H1 (cell line): ENCODE measurements at regions not wholly inside any gene's neighbourhood (a gene's known extent, or its start where the extent isn't known, plus 50 kb on each side); places are given as distances from the start of the nearest gene placed in this dataset.
"Not testable (repeated sequence)": the region's sequence is repeated elsewhere in the genome, so short reads cannot be mapped to it uniquely, and the experiment has no call there.

ENCODE experiments used
- CTCF ChIA-PET: fragments of 300-600 bp; sonication (Branson Sonifier 250); formaldehyde crosslinking; loops from one replicate; lab custom pipeline; 2021; ENCODE audit not compliant: partially characterized antibody; lab: Charles Lee
- POLR2A ChIA-PET: fragments of 300-600 bp; sonication (Branson Sonifier 250); formaldehyde crosslinking; loops from one replicate; lab custom pipeline; 2021; ENCODE audit warnings: inconsistent platforms; ENCODE audit not compliant: partially characterized antibody; lab: Charles Lee
- DNase-seq, 2 experiments: peaks; one replicate each; pipeline versions ENCODE4 v3.0.0 to v3.0.0-alpha.2; 2010 to 2022; ENCODE audit warnings: low spot score in 2 of 2, low read depth in 1 of 2, mixed read lengths in 1 of 2
- FAIRE-seq: peaks from 2 replicates; lab custom pipeline; 2011; peaks lifted over from hg19 to GRCh38; lab: Jason Lieb, UNC
- H2AFZ ChIP-seq: 2 replicates; pipeline ENCODE4 v1.8.1; 2012; ENCODE audit warnings: low read length, inconsistent platforms
- H2AK5ac ChIP-seq: 2 replicates; pipeline ENCODE4 v1.6.1; 2013; ENCODE audit warnings: low read depth, low read length
- H2BK120ac ChIP-seq: replicated peaks from 2 replicates; pipeline ENCODE3; 2013; ENCODE audit warnings: low read depth, low read length, inconsistent platforms
- H2BK12ac ChIP-seq: 2 replicates; pipeline ENCODE4 v1.6.1; 2013; ENCODE audit warnings: low read depth, low read length
- H2BK15ac ChIP-seq: 2 replicates; pipeline ENCODE4 v1.6.1; 2013; ENCODE audit warnings: low read length
- H2BK20ac ChIP-seq: 2 replicates; pipeline ENCODE4 v1.6.1; 2013; ENCODE audit warnings: low read length
- H2BK5ac ChIP-seq: 2 replicates; pipeline ENCODE4 v1.6.1; 2013; ENCODE audit warnings: low read depth, low read length
- H3K14ac ChIP-seq: 2 replicates; pipeline ENCODE4 v1.6.1; 2013; ENCODE audit warnings: inconsistent platforms; ENCODE audit not compliant: insufficient read length
- H3K18ac ChIP-seq: 2 replicates; pipeline ENCODE4 v1.6.1; 2013; ENCODE audit warnings: low read length; ENCODE audit errors: extremely low read depth
- H3K23ac ChIP-seq: 2 replicates; pipeline ENCODE4 v1.6.1; 2013; ENCODE audit warnings: inconsistent platforms; ENCODE audit not compliant: insufficient read length
- H3K23me2 ChIP-seq: 2 replicates; pipeline ENCODE4 v1.6.1; 2013; ENCODE audit warnings: low read depth, low read length
- H3K27ac ChIP-seq: 2 replicates; pipeline ENCODE4 v1.6.1; 2011; ENCODE audit warnings: low read depth, low read length, inconsistent platforms
- H3K27me3 ChIP-seq, 4 experiments: replicated peaks in 1 of 4; 1 replicate in 1 of 4; 2 replicates in 3 of 4; pipeline versions ENCODE4 v1.6.1 to v1.8.1; 2011 to 2013; ENCODE audit warnings: low read length in 3 of 4, mild to moderate bottlenecking in 3 of 4, inconsistent platforms in 2 of 4, mixed read lengths in 2 of 4, moderate library complexity in 1 of 4; ENCODE audit not compliant: control insufficient read depth in 3 of 4, insufficient read depth in 3 of 4; ENCODE audit errors: extremely low read depth in 1 of 4
- H3K36me3 ChIP-seq, 4 experiments: 2 replicates each; pipeline versions ENCODE4 v1.6.1 to v1.8.1; 2011 to 2013; ENCODE audit warnings: mild to moderate bottlenecking in 4 of 4, low read length in 3 of 4, moderate library complexity in 2 of 4, control low read depth in 1 of 4, inconsistent platforms in 1 of 4; ENCODE audit not compliant: insufficient read depth in 4 of 4, control insufficient read depth in 2 of 4
- H3K4ac ChIP-seq: replicated peaks from 2 replicates; pipeline ENCODE3; 2013; ENCODE audit warnings: low read length, low read depth, mixed read lengths, inconsistent platforms; ENCODE audit not compliant: insufficient read length
- H3K4me1 ChIP-seq, 4 experiments: replicated peaks in 1 of 4; 1 replicate in 1 of 4; 2 replicates in 3 of 4; pipeline versions ENCODE4 v1.6.1 to v1.8.1; 2011 to 2013; ENCODE audit warnings: low read length in 3 of 4, inconsistent platforms in 2 of 4, mixed read lengths in 1 of 4; ENCODE audit not compliant: insufficient read depth in 4 of 4, control insufficient read depth in 3 of 4
- H3K4me2 ChIP-seq, 2 experiments: 2 replicates each; pipeline versions ENCODE4 v1.6.1 to v1.8.1; 2011 to 2013; ENCODE audit warnings: low read depth in 2 of 2, low read length in 2 of 2, control low read depth in 1 of 2, inconsistent platforms in 1 of 2, mild to moderate bottlenecking in 1 of 2; ENCODE audit not compliant: insufficient read depth in 1 of 2
- H3K4me3 ChIP-seq, 4 experiments: fragments of 200-600, 300-600 bp in 1 of 4; sonication (generic), shearing (Covaris generic), sonication (Bioruptor Twin) in 1 of 4; 2 replicates each; pipeline versions ENCODE4 v1.5.1 to v1.8.1; 2011 to 2016; ENCODE audit warnings: low read length in 4 of 4, low read depth in 3 of 4, control low read depth in 2 of 4, inconsistent platforms in 2 of 4, mild to moderate bottlenecking in 2 of 4, mixed read lengths in 1 of 4, moderate library complexity in 1 of 4; ENCODE audit not compliant: insufficient read depth in 2 of 4; ENCODE audit errors: extremely low read depth in 1 of 4
- H3K56ac ChIP-seq: replicated peaks from 2 replicates; pipeline ENCODE3; 2013; ENCODE audit warnings: low read depth, mild to moderate bottlenecking, mixed read lengths, low read length, inconsistent platforms; ENCODE audit not compliant: insufficient read length
- H3K79me1 ChIP-seq: 2 replicates; pipeline ENCODE4 v1.6.1; 2013; ENCODE audit warnings: low read depth, low read length, control low read depth
- H3K79me2 ChIP-seq, 2 experiments: 2 replicates each; pipeline versions ENCODE4 v1.6.1 to v1.8.1; 2012 to 2013; ENCODE audit warnings: low read length in 2 of 2, mild to moderate bottlenecking in 2 of 2, inconsistent platforms in 1 of 2; ENCODE audit not compliant: insufficient read depth in 2 of 2, control insufficient read depth in 1 of 2
- H3K9ac ChIP-seq, 4 experiments: replicated peaks in 1 of 4; 1 replicate in 1 of 4; 2 replicates in 3 of 4; pipeline versions ENCODE4 v1.6.1 to v1.8.1; 2011 to 2013; ENCODE audit warnings: low read depth in 3 of 4, low read length in 3 of 4, control low read depth in 2 of 4, mild to moderate bottlenecking in 2 of 4, moderate library complexity in 2 of 4, inconsistent platforms in 1 of 4; ENCODE audit errors: extremely low read depth in 1 of 4
- H3K9me3 ChIP-seq, 2 experiments: 2 replicates each; pipeline versions ENCODE4 v1.6.1 to v1.8.1; 2012 to 2013; ENCODE audit warnings: mild to moderate bottlenecking in 2 of 2, moderate library complexity in 2 of 2, control low read depth in 1 of 2, inconsistent platforms in 1 of 2, low read depth in 1 of 2, low read length in 1 of 2, mixed read lengths in 1 of 2; ENCODE audit not compliant: insufficient read depth in 2 of 2
- H4K20me1 ChIP-seq, 2 experiments: replicated peaks in 1 of 2; 2 replicates each; pipeline versions ENCODE3 to v1.8.1; 2011 to 2013; ENCODE audit warnings: inconsistent platforms in 2 of 2, low read length in 2 of 2, mild to moderate bottlenecking in 1 of 2; ENCODE audit not compliant: insufficient read depth in 2 of 2, control insufficient read depth in 1 of 2
- H4K5ac ChIP-seq: 2 replicates; pipeline ENCODE4 v1.6.1; 2013; ENCODE audit warnings: low read length, low read depth, mixed read lengths, inconsistent platforms; ENCODE audit not compliant: insufficient read length
- H4K8ac ChIP-seq: 2 replicates; pipeline ENCODE4 v1.8.0; 2013; ENCODE audit warnings: mild to moderate bottlenecking, moderate library complexity, low read length, inconsistent platforms; ENCODE audit not compliant: insufficient read depth; ENCODE audit errors: extremely low read depth
- H4K91ac ChIP-seq: replicated peaks from 2 replicates; pipeline ENCODE3; 2013; ENCODE audit warnings: low read length, mixed read lengths, inconsistent platforms; ENCODE audit not compliant: insufficient read length
- WGBS, 2 experiments: shearing (Covaris generic) in 1 of 2; methylation state at CpG; one replicate each; pipeline versions ENCODE4 v1.1.6 to v1.1.7; 2013 to 2015; ENCODE audit warnings: low lambda C conversion rate in 2 of 2, mixed read lengths in 2 of 2, inconsistent platforms in 1 of 2, low coverage in 1 of 2, missing lambda C conversion rate in 1 of 2; ENCODE audit not compliant: insufficient replicate concordance in 2 of 2, insufficient coverage in 1 of 2, insufficient read length in 1 of 2; ENCODE audit errors: extremely low coverage in 1 of 2, missing lambda C conversion rate in 1 of 2; 5-methylcytosine and 5-hydroxymethylcytosine counted together

DNA sequence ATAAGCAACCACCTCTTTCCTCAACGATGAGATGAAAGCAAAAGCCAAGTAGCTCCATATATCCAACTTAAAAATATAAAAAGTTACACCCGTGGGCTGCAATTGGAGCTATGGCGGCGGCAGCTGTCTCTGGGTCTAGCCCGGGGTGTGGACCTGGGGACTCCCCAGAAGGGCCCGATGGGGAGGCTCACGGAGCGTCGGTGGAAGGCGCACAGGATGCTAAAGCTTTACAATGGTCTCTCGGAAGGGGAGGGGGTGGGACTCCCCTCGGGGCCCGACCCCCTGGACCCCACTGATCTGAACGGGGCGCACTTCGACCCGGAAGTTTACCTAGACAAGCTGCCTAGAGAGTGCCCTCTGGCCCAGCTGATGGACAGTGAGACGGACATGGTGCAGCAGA is 118.7 kb upstream of the HMX1 start:
- H3K36me3 ChIP-seq, H4K20me1 ChIP-seq, H3K79me1 ChIP-seq, H4K5ac ChIP-seq, H3K4me3 ChIP-seq, H2BK120ac ChIP-seq, H2AK5ac ChIP-seq, H4K8ac ChIP-seq, POLR2A ChIA-PET, H3K18ac ChIP-seq, CTCF ChIA-PET, H3K79me2 ChIP-seq, H2BK5ac ChIP-seq, H3K4me1 ChIP-seq, H4K91ac ChIP-seq, H3K27ac ChIP-seq, H3K4ac ChIP-seq, H3K14ac ChIP-seq, DNase-seq, H3K27me3 ChIP-seq, H3K23me2 ChIP-seq, H3K23ac ChIP-seq, H2BK20ac ChIP-seq, H3K9ac ChIP-seq, H3K56ac ChIP-seq, H2BK15ac ChIP-seq, FAIRE-seq, H2AFZ ChIP-seq, H3K4me2 ChIP-seq, H2BK12ac ChIP-seq: not testable (repeated sequence)
- peaks cover 0 to 10% of the 10 kb centered on the region in 2 experiments; a peak in 2 of 4 replicates for H3K9me3 ChIP-seq
- no CpG with 5 or more reads among the region's 18 CpGs for WGBS, 2 experiments

DNA sequence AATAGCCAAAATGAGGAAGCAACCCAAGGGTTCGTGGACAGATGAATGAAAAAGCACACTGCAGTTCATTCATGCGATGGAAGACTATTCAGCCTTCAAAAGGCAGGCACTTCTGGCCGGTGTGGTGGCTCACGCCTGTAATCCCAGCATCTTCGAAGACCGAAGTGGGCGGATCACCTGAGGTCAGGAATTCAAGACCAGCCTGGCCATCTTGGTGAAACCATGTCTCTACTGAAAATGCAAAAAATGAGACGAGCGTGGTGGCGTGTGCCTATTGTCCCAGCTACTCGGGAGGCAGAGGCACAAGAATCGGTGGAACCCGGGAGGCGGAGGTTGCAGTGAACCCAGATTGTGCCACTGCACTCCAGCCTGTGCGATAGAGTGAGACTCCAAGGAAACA is 114.1 kb upstream of the HMX1 start:
- H2AK5ac ChIP-seq, H4K20me1 ChIP-seq, H3K4me2 ChIP-seq, H3K79me1 ChIP-seq, H3K4me3 ChIP-seq, H3K18ac ChIP-seq, H3K27me3 ChIP-seq, H3K27ac ChIP-seq, CTCF ChIA-PET, H2AFZ ChIP-seq, H4K5ac ChIP-seq, H4K91ac ChIP-seq, FAIRE-seq, H3K56ac ChIP-seq, DNase-seq, POLR2A ChIA-PET, H2BK5ac ChIP-seq, H4K8ac ChIP-seq, H3K4me1 ChIP-seq, H3K9ac ChIP-seq, H2BK15ac ChIP-seq, H2BK20ac ChIP-seq, H3K23ac ChIP-seq, H3K23me2 ChIP-seq, H3K4ac ChIP-seq, H3K14ac ChIP-seq, H3K79me2 ChIP-seq, H2BK12ac ChIP-seq, H2BK120ac ChIP-seq, H3K36me3 ChIP-seq: not testable (repeated sequence)
- 81% methylated on average over 10 of the region's 15 CpGs; no CpG with 5 or more reads in 1 of the 2 experiments for WGBS, 2 experiments
- peaks cover 0 to 14% of the 10 kb centered on the region in 2 experiments; a peak in 2 of 4 replicates for H3K9me3 ChIP-seq
